Lung (tissue), 11 donors: ENCODE measurements at regions not wholly inside any gene's neighbourhood (a gene's known extent, or its start where the extent isn't known, plus 50 kb on each side); places are given as distances from the start of the nearest gene placed in this dataset.

ENCODE experiments used
- ATAC-seq: fragments of 200-7000 bp; cut with Tn5 transposase; one replicate; pipeline ENCODE4 v1.9.1; 2020; ENCODE audit warnings: moderate number of reproducible peaks; ENCODE audit not compliant: insufficient read depth, low FRiP score
- DNase-seq, 3 donors: peaks; one replicate each; pipeline ENCODE4 v3.0.0-alpha.2; 2013 to 2017
- H3K27ac ChIP-seq, 2 donors: one replicate each; pipeline ENCODE4 v1.5.1; 2013; ENCODE audit warnings: mild to moderate bottlenecking in 2 of 2, moderate library complexity in 2 of 2, control low read depth in 1 of 2, inconsistent platforms in 1 of 2, low read depth in 1 of 2, low read length in 1 of 2
- H3K27me3 ChIP-seq, 3 donors: one replicate each; pipeline ENCODE4 v1.5.1; 2013; ENCODE audit warnings: low read length in 2 of 3; ENCODE audit not compliant: control insufficient read depth in 3 of 3, insufficient read depth in 3 of 3
- H3K36me3 ChIP-seq, 4 donors: one replicate each; pipeline ENCODE4 v1.5.1; 2013; ENCODE audit warnings: low read length in 4 of 4, mild to moderate bottlenecking in 1 of 4, moderate library complexity in 1 of 4; ENCODE audit not compliant: control insufficient read depth in 4 of 4, insufficient read depth in 4 of 4
- H3K4me1 ChIP-seq, 5 donors: one replicate each; pipeline ENCODE4 v1.5.1; 2013; ENCODE audit warnings: low read length in 5 of 5, mild to moderate bottlenecking in 2 of 5, moderate library complexity in 1 of 5; ENCODE audit not compliant: control insufficient read depth in 5 of 5, insufficient read depth in 5 of 5
- H3K4me3 ChIP-seq: one replicate; pipeline ENCODE4 v1.5.1; 2013; ENCODE audit warnings: mild to moderate bottlenecking, control low read depth, moderate library complexity
- H3K9ac ChIP-seq, 2 donors: one replicate each; pipeline ENCODE4 v1.5.1; 2013; ENCODE audit warnings: low read length in 2 of 2, control low read depth in 1 of 2; ENCODE audit not compliant: insufficient read depth in 1 of 2
- H3K9me3 ChIP-seq, 4 donors: one replicate each; pipeline ENCODE4 v1.5.1; 2013; ENCODE audit warnings: low read length in 3 of 4, mild to moderate bottlenecking in 1 of 4, moderate library complexity in 1 of 4; ENCODE audit not compliant: control insufficient read depth in 4 of 4, insufficient read depth in 3 of 4
- WGBS, 2 donors: extraction: QIAGEN DNeasy Blood & Tissue Kit; methylation state at CpG; one replicate each; pipeline ENCODE4 v1.1.7; 2013; 5-methylcytosine and 5-hydroxymethylcytosine counted together
- TF ChIP-seq, protein P1 (sequence below): IDR thresholded peaks from 2 replicates; pipeline ENCODE4 v1.5.1; 2012; ENCODE audit warnings: mild to moderate bottlenecking; ENCODE audit errors: control extremely low read depth, extremely low read depth
- donor health status: control.
- donor health status: control.
- donor health status: Bipolar disorder and iron deficiency.
- donor health status: healthy.
- donor health status: DM: yes; HTN: yes; CAD: no.

- DNase-seq, result no peak
- 96 to 97% methylated on average over 1 of the region's 1 CpG for WGBS, 2 donors
- TF ChIP-seq, protein P1, sequence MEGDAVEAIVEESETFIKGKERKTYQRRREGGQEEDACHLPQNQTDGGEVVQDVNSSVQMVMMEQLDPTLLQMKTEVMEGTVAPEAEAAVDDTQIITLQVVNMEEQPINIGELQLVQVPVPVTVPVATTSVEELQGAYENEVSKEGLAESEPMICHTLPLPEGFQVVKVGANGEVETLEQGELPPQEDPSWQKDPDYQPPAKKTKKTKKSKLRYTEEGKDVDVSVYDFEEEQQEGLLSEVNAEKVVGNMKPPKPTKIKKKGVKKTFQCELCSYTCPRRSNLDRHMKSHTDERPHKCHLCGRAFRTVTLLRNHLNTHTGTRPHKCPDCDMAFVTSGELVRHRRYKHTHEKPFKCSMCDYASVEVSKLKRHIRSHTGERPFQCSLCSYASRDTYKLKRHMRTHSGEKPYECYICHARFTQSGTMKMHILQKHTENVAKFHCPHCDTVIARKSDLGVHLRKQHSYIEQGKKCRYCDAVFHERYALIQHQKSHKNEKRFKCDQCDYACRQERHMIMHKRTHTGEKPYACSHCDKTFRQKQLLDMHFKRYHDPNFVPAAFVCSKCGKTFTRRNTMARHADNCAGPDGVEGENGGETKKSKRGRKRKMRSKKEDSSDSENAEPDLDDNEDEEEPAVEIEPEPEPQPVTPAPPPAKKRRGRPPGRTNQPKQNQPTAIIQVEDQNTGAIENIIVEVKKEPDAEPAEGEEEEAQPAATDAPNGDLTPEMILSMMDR, result no peak
- Histone ChIP-seq H3K9ac (no peak overlapping the region), H3K4me3 (no peak overlapping the region), H3K36me3 (no peaks in the 10 kb centered on the region), H3K27ac (no peak overlapping the region), H3K9me3 (no peaks in the 10 kb centered on the region), H3K27me3 (no peaks in the 10 kb centered on the region), H3K4me1 (no peaks in the 10 kb centered on the region)
- ATAC-seq, result no peak
These were observed 421.0 kb downstream of the TXNL1 start for GRCh38 chr18:56217406-56217805.

DNA sequence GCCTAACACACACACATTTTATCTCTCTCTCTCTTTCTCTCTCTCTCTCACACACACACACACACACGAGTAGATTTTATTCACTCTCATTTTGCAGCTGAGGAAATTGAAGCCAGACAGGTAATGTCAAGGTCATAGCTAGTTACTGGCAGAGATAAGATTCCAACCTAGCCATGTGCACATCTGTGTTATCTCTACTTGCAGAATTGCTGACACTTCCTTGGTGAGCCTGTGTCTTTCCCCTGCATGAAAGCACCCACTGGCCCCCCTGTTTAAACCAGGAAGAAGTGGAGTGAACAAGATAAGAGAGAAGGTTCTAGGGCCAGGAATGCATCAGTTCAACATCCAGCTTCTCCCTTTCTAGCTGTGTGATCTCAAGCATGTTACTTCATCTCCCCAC lies 423.7 kb downstream of the TXNL1 start:
- Histone ChIP-seq H3K36me3 (no peaks in the 10 kb centered on the region), H3K9ac (no peak overlapping the region), H3K9me3 (no peaks in the 10 kb centered on the region), H3K4me3 (no peak overlapping the region), H3K27ac (no peak overlapping the region), H3K27me3 (no peaks in the 10 kb centered on the region), H3K4me1 (no peaks in the 10 kb centered on the region)
- TF ChIP-seq, protein P1, result no peak
- ATAC-seq, result no peak
- WGBS, 2 donors, result 44 to 64% methylated on average over 1 of the region's 1 CpG
- DNase-seq, result no peak

- DNase-seq, result no peak
- no peak overlapping the region for H3K4me3 ChIP-seq
- TF ChIP-seq, protein P1, result no peak
- no peak overlapping the region for H3K27ac ChIP-seq
- 88 to 91% methylated on average over 3 of the region's 3 CpGs for WGBS, 2 donors
- H3K4me1 ChIP-seq, result no peaks in the 10 kb centered on the region
- no peaks in the 10 kb centered on the region for H3K27me3 ChIP-seq
- H3K9me3 ChIP-seq, result no peaks in the 10 kb centered on the region
- no peak for ATAC-seq
- H3K9ac ChIP-seq, result no peak overlapping the region
- H3K36me3 ChIP-seq, result no peaks in the 10 kb centered on the region
These were observed 427.9 kb downstream of the TXNL1 start for GRCh38 chr18:56210520-56210919.

- H3K4me3 ChIP-seq, result no peak overlapping the region
- ATAC-seq, result no peak
- peaks cover 0 to 3% (median 0%) of the 10 kb centered on the region in 4 donors for H3K36me3 ChIP-seq
- H3K27me3 ChIP-seq, result no peaks in the 10 kb centered on the region
- WGBS, 2 donors, result 94 to 96% methylated on average over 6 of the region's 6 CpGs
- H3K27ac ChIP-seq, result no peak overlapping the region
- H3K9me3 ChIP-seq, result peaks cover 0 to 5% (median 4%) of the 10 kb centered on the region in 4 donors
- H3K9ac ChIP-seq, result no peak overlapping the region
- TF ChIP-seq, protein P1, result no peak
- no peaks in the 10 kb centered on the region for H3K4me1 ChIP-seq
- no peak for DNase-seq
These were observed 430.4 kb downstream of the TXNL1 start for GRCh38 chr18:56207989-56208388.
